ENCODE measurements at regions not wholly inside any gene's neighbourhood (a gene's known extent, or its start where the extent isn't known, plus 50 kb on each side); places are given as distances from the start of the nearest gene placed in this dataset.
A peak's percentile ranks its signal among the peaks of the same experiment; 100 is the strongest.
"Not testable (repeated sequence)": the region's sequence is repeated elsewhere in the genome, so short reads cannot be mapped to it uniquely, and the experiment has no call there.

- DNase-seq (ENCODE audit: missing footprints); ATAC-seq; intact Hi-C loops (cut with DNase I): not testable (repeated sequence)
Observed at GRCh38 chr9:61628951-61629350, 439.1 kb downstream of the SPATA31A7 start.

GRCh38 chr9:61634192-61634591, 444.4 kb downstream of the SPATA31A7 start:
- ATAC-seq: no peak
- intact Hi-C loops (cut with DNase I): no loop called here

DNA sequence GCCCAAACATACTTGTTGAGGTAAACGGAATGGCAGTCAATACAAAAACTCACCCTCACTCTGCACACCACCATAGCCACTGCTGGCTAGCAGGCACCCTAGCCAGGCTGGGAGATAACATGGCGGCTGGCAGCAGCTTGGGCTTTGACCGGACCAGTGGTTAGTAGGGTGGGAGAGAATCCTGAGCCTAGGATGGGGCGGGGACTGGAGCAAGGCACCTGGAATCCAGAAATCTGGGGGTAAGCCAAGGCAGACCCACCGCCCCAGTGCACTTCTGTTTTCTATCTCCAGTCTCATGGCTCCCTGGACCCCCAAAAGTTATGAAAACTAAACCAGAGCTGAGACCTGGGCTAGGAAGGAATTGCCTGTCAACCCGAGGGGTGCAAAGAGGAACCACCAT, 474.4 kb downstream of the SPATA31A7 start:
- intact Hi-C loops (cut with DNase I); DNase-seq (ENCODE audit: missing footprints); ATAC-seq: not testable (repeated sequence)

More at GRCh38 chr9:61634192-61634591, 444.4 kb downstream of the SPATA31A7 start:
- no peak for DNase-seq (ENCODE audit: missing footprints)

GRCh38 chr9:61665330-61665751, 475.5 kb downstream of the SPATA31A7 start:
- peak; percentile 27 for DNase-seq (ENCODE audit: missing footprints)
- intact Hi-C loops (cut with DNase I): no loop called here
- no peak for ATAC-seq

DNA sequence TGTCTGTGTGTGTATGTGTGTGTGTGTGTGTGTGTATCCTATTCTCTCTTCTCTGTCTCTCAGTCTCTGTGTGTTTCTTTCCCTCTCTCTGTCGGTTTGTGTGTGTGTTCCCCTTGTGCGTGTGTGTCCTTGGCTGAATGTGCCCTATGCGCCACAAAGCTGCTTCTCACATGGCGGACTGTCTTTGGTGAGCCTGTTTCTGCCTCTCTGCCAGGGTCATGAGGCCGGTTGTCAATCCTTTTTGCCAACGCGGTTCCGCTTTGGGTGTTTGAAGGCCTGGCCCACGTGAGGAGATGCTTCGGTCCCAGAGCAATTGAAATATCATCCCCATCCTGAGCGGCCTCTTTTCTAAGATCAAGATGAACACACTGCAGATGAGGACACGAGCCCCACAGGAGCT, 476.0 kb downstream of the SPATA31A7 start:
- no peak for ATAC-seq
- intact Hi-C loops (cut with DNase I): no loop called here
- DNase-seq (ENCODE audit: missing footprints): no peak

DNA sequence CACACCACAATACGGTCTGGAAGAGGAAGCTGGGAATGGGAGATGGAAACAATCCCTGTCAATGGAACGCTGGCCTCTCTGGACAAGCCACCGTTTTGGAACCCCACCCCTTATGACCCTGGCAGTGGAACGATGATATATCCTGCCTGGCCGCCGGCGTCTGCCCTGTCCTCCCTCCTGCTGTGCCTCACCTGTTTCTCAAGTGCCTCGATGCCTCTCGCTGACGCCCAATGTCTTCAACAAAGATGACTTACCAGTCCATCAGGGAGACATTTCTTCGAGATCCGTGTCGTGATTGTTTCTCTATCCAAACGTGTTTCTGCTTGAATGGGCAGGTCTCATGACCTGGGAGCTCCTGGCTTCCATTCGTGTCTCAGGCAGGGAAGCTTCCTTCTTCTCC, 476.5 kb downstream of the SPATA31A7 start:
- intact Hi-C loops (cut with DNase I): no loop called here
- DNase-seq (ENCODE audit: missing footprints): peak; percentile 66
- no peak for ATAC-seq

DNA sequence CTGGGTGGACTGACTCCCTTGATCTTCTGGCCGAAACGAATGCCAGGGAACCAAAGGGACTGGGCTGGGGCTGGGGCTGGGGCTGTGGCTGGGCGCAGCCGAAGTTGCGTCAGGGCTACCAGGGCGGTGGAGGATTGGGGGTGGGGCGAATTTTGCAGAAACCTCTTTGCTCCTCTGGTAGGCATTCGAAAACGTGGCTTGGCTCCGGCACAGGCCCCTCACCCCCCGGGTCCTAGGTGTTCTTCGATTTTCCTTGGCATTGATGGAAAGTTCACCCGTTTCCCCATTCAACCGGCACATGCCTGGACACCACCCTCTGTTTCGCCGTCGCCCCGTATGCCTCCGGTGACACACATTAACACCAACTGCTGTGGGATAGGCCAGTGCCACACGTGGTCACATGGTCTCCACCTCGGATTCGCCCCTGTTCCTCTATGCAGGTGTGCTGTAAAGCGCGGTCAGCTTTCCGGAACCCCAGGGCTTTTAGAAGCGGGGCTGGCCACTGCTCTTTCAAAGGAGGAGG, 477.1 kb downstream of the SPATA31A7 start:
- ATAC-seq (no peak), DNase-seq (ENCODE audit: missing footprints) (peak; percentile 41)
- intact Hi-C loops (cut with DNase I): no loop called here

DNA sequence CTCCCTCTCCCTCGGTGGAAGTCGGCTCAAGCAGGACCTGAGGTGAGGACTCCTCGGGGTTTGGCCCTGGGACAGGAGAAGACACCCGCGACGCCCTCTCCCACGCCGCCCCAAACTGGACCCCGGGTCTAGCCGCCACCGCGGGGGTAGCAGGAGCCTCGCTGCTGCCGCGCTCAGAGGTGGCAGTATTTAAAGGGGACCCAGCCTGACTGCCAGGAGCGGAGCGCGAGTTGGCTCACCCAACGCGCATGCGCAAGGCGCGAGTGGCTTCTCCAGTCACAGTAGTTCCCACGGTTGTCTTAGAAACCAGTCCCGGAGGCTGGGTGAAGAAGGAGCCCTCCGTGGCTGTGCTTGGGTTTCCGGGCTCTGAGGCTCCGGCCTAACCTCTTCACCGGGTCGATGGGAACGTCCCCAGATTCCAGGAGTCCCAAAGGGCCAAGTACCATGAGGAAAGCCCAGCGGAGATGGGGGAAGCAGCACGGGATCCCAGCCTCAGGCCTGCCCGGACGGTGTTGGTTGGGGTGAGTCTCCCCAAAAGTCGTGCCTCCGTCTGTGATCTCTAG, 477.8 kb downstream of the SPATA31A7 start:
- intact Hi-C loops (cut with DNase I): no loop called here
- no peak for ATAC-seq
- no peak for DNase-seq (ENCODE audit: missing footprints)

DNA sequence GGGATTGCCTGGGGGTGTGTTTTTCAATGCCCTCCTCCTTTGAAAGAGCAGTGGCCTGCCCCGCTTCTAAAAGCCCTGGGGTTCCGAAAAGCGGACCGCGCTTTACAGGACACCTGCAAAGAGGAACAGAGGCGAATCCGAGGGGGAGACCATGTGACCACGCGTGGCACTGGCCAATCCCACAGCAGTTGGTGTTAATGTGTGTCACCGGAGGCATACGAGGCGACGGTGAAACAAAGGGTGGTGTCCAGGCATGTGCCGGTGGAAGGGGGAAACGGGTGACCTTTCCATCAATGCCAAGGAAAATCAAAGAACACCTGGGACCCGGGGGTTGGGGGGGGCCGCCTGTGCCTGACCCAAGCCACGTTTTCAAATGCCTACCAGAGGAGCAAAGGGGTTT, 478.4 kb downstream of the SPATA31A7 start:
- intact Hi-C loops (cut with DNase I); ATAC-seq; DNase-seq (ENCODE audit: missing footprints): not testable (repeated sequence)

DNA sequence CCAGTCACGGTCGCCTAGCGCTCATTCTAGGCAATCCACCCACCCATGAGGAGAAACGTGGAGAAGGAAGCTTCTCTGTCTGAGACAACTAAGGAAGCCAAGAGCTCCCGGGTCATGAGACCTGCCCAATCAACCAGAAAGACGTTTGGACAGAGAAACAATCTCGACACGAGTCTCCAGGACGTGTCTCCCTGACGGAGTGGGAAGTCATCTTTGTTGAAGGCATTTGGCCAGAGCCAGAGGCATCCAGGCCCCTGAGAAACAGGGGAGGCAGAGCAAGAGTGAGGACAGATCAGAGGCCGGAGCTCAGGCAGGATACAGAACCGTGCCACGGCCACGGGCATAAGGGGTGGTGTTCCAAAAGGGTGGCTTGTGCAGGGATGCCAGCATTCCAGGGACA, 479.0 kb downstream of the SPATA31A7 start:
- intact Hi-C loops (cut with DNase I): no loop called here
- ATAC-seq: no peak
- DNase-seq (ENCODE audit: missing footprints): no peak

GRCh38 chr9:61669352-61669751, 479.5 kb downstream of the SPATA31A7 start:
- intact Hi-C loops (cut with DNase I): no loop called here
- DNase-seq (ENCODE audit: missing footprints): no peak
- ATAC-seq: no peak

DNA sequence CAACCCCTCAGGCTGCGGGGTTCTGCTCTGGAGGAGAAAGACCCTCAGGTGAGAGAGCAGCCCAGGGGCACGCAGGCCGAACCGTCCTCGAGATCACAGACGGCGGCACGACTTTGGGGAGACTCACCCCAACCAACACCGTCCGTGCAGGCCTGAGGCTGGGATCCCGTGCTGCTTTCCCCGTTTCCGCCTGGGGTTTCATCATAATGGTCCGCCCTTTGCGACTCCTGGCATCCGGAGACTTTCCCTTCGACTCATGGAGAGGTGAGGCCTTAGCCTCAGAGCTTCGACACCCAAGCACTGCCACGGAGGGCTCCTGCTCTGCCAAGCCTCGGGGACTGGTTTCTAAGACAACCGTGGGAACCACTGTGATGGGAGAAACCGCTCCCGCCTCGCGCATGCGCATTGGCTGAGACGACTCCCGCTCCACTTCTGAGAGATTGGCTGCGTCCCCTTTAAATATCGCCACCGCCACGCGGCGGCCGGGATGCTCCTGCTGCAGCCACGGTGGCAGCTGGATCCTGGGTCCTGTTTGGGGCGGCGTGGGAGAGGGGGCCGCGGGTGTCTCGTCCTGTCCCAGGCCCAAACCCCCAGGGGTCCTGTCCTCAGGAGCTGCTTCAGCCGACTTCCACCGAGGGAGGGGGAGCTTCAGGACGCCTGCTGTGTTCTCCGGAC, 480.1 kb downstream of the SPATA31A7 start:
- ATAC-seq; intact Hi-C loops (cut with DNase I): not testable (repeated sequence)
- DNase-seq (ENCODE audit: missing footprints): peak; percentile 58

- intact Hi-C loops (cut with DNase I): no loop called here
- DNase-seq (ENCODE audit: missing footprints): no peak
- no peak for ATAC-seq
Observed at GRCh38 chr9:61670616-61671015, 480.8 kb downstream of the SPATA31A7 start.

GRCh38 chr9:61671276-61671973, 481.6 kb downstream of the SPATA31A7 start:
- DNase-seq (ENCODE audit: missing footprints) (no peak), ATAC-seq (no peak)
- intact Hi-C loops (cut with DNase I): no loop called here

DNA sequence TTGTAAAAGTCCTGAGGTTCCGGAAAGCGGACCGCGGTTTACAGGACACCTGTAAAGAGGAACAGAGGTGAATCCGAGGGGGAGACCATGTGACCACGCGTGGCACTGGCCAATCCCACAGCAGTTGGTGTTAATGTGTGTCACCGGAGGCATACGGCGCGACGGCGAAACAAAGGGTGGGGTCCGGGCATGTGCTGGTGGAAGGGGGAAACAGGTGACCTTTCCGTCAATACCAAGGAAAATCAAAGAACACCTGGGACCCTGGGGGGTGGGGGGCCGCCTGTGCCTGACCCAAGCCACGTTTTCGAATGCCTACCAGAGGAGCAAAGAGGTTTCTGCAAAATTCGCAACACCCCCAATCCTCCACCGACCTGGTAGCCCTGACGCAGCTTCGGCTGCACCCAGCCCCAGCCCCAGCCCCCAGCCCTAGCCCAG, 482.3 kb downstream of the SPATA31A7 start:
- intact Hi-C loops (cut with DNase I); ATAC-seq: not testable (repeated sequence)
- peak; percentile 44 for DNase-seq (ENCODE audit: missing footprints)

DNA sequence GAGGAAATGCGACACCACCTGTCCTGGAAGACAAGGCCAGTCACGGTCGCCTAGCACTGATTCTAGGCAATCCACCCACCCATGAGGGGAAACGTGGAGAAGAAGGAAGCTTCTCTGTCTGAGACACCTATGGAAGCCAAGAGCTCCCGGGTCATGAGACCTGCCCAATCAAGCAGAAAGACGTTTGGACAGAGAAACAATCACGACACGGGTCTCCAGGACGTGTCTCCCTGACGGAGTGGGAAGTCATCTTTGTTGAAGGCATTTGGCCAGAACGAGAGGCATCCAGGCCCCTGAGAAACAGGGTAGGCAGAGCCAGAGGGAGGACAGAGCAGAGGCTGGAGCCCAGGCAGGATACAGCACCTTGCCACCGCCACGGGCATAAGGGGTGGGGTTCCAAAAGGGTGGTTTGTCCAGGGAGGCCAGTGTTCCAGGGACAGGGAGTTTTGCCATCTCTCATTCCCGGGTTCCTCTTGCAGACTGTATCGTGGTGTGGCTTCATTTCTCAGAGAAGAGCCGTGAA, 482.9 kb downstream of the SPATA31A7 start:
- ATAC-seq; intact Hi-C loops (cut with DNase I); DNase-seq (ENCODE audit: missing footprints): not testable (repeated sequence)

DNA sequence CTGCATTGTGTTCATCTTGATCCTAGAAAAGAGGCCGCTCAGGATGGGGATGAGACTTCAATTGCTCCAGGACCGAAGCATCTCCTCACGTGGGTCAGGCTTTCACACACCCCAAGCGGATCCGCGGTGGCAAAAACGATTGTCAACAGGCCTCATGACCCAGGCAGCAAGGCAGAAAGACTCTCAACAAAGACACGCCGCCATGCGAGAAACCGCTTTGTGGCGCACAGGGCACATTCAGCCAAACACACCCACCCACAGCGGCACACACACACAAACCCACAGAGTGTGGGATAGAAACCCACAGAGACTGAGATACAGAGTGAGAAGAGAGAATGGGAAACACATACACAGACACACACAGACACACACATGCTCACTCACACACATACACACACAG, 483.4 kb downstream of the SPATA31A7 start:
- DNase-seq (ENCODE audit: missing footprints): no peak
- intact Hi-C loops (cut with DNase I): no loop called here
- no peak for ATAC-seq

DNA sequence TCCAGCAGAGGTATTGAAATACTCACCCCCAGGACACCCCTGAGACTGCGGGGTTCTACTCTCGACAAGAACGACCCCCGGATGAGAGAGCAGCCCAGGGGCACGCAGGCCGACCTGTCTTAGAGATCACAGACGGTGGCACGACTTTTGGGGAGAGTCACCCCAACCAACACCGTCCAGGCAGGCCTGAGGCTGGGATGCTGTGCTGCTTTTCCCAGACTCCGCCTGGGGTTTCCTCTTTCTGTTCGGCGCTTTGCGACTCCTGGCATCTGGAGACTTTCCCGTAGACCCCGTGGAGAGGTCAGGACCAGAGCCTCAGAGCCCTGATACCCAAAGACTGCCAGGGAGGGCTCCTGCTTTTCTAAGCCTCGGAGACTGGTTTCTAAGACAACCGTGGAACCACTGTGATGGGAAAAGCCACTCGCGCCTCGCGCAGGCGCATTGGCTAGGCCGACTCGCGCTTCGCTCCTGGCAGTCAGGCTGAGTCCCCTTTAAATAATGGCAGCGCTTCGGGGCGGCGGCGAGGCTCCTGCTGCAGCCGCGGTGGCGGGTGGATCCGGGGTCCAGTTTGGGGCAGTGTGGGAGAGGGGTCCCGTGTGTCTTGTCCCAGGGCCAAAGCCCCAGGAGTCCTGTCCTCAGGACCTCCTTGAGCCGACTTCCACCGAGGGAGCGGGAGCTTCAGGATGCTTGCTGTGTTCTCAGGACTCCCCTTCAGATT, 484.0 kb downstream of the SPATA31A7 start:
- no peak for DNase-seq (ENCODE audit: missing footprints)
- ATAC-seq: no peak
- intact Hi-C loops (cut with DNase I): no loop called here

DNA sequence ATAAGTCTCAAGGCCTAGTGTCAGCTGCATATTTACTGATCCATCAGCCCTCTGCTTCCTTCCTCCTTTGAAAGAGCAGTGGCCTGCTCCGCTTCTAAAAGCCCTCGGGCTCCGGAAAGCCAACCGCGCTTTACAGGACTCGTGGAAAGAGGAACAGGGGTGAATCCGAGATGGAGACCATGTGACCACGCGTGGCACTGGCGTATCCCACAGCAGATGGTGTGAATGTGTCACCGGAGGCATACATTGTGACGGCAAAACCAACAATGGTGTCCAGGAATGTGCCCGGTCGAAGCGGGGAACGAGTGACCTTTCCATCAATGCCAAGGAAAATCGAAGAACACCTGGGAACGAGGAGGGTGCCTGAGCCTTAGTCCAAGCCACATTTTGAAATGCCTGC, 484.6 kb downstream of the SPATA31A7 start:
- peak; percentile 31 for DNase-seq (ENCODE audit: missing footprints)
- intact Hi-C loops (cut with DNase I): no loop called here

More for the DNA sequence above, 484.6 kb downstream of the SPATA31A7 start:
- no peak for ATAC-seq

Measured in Right ventricle myocardium inferior (tissue), 1 donor.